GM12873 (cell line): ENCODE measurements at regions not wholly inside any gene's neighbourhood (a gene's known extent, or its start where the extent isn't known, plus 50 kb on each side); places are given as distances from the start of the nearest gene placed in this dataset.

Experiments
- TF ChIP-seq, protein P1 (sequence below): IDR thresholded peaks from 2 replicates; pipeline ENCODE4 v1.5.1; 2012; ENCODE audit warnings: low read depth, mild to moderate bottlenecking, moderate library complexity, low read length, control low read depth; ENCODE audit not compliant: insufficient read depth; ENCODE audit errors: missing control alignments

DNA sequence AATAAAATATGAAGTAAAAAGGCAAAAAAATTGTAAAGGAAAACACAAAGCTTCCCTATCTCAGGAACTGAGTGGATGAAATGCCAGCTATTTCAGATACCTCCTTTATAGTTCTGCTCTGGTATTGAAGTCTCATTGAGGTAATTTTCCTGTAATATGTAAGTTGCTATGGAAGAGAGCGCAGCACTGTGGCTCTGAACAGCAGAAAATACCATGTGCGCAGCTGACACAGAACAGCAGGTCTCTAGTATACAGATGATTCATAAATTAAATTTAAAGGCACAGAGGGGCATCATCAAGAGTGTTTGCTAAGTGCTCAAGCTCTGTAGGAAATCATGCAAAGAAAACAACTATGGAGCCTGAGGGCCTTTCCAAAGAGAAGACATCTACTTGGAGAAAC is 315.3 kb upstream of the CDH7 start:
- TF ChIP-seq, protein P1, sequence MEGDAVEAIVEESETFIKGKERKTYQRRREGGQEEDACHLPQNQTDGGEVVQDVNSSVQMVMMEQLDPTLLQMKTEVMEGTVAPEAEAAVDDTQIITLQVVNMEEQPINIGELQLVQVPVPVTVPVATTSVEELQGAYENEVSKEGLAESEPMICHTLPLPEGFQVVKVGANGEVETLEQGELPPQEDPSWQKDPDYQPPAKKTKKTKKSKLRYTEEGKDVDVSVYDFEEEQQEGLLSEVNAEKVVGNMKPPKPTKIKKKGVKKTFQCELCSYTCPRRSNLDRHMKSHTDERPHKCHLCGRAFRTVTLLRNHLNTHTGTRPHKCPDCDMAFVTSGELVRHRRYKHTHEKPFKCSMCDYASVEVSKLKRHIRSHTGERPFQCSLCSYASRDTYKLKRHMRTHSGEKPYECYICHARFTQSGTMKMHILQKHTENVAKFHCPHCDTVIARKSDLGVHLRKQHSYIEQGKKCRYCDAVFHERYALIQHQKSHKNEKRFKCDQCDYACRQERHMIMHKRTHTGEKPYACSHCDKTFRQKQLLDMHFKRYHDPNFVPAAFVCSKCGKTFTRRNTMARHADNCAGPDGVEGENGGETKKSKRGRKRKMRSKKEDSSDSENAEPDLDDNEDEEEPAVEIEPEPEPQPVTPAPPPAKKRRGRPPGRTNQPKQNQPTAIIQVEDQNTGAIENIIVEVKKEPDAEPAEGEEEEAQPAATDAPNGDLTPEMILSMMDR, result no peak

DNA sequence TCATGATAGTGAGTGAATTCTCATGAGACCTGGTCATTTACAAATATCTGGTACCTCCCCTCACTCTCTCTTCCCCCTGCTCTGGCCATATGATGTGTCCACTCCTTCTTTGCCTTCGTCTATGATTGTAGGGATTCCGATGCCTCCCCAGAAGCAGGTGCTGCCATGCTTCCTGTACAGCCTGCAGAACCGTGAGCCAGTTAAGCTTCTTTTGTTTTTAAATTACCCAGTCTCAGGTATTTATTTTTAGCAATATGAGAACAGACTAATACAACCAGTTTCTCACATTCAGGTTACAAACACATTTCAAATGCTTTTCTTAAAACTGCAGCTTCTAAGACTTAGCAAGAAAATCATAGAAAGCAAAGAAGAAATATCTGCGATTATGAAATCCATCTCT is 321.2 kb upstream of the CDH7 start:
- TF ChIP-seq, protein P1, result no peak

DNA sequence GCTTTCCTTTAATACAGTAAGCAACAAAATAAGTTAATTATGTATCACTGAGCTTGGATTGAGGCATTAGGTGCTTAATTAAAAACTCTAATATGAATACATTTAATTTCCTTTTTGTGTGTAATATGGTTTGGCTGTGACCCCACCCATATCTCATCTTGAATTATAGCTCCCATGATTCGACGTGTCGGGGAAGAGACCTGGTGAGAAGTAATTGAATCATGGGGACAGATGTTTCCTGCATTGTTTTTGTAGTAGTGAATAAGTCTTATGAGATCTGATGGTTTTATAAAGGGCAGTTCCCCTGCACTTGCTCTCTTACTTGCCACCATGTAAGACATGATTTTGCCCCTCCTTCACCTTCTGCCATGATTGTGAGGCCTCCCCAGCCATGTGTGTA is 325.4 kb upstream of the CDH7 start:
- TF ChIP-seq, protein P1, result no peak

DNA sequence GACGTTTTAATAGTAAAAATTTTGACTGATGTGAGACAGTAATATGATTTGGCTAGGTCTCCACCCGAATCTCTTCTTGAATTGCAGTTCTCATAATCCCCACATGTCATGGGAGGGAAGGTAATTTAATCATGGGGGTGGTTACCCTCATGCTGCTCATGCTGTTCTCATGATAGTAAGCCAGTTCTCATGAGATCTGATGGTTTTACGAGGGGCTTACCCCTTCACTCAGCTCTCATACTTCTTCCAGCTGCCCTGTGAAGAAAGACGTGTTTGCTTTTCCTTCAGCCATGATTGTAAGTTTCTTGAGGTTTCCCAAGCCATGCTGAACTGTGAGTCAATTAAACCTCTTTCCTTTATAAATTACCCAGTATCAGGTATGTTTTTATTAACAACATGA is 327.0 kb upstream of the CDH7 start:
- TF ChIP-seq, protein P1, result no peak

DNA sequence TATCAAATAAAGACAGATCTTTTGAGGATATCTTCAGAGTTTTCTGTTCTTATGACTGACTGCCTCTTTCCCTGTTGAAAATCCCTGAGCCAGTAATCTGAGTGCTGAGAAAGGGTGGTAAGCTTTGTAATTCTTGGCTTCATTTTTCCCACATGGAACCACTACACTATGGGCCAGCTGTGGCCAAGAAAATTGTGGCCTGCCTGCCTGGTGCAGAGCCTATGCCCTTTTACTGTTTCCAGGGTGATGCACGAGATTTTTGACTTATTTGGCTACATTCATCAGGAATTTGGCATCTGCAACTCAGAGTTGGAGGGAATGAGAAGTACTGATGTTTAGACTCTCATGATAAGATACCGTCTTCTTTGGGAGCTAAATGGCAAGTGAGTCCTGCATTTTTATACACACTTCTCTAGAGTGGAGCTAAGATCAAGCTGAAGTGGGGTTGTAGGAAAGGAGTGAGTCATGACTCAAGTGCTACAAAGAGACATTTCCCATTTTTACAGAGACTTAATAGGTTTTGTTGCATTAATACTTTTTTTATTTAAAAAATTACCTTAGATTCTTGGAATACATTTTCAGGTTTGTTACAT is 328.2 kb upstream of the CDH7 start:
- TF ChIP-seq, protein P1, result no peak

DNA sequence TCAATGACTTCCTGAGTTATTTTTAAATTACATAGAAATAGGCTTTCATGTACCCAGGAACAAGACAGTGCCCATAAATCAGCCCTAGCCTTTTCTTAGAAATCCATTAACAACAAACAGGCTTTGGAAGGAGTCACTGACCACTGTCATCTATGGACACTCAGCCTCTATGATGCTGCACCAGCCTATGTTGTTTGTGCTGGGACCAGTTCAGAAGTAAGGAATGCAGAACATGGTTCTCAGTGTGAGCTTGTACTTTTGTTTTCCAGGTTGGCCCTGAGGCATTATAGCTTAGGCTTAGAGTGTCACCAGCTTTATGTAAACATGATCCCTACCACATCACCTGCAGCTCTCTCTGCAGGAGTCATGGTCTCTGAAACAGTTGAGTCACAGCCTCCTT is 335.7 kb upstream of the CDH7 start:
- TF ChIP-seq, protein P1, result no peak

DNA sequence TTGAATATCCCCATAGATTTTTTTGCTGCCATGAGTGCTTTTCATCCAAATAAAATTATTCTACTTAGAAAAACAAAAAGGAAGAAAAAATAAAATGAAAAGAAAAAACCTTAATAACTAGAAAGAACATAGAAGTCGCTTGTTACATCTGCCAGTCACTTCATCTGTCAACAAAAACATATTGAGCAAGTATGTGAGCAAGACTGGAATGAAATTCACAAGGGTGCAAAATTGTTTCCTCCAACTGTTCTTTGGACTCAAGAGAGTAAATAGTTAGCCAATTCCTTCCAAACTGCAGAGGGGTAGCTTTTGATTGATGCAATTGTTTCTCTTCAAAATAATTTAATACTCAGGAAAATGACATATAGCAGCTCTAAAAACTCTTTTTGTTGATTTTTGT is 336.3 kb upstream of the CDH7 start:
- TF ChIP-seq, protein P1, result no peak

DNA sequence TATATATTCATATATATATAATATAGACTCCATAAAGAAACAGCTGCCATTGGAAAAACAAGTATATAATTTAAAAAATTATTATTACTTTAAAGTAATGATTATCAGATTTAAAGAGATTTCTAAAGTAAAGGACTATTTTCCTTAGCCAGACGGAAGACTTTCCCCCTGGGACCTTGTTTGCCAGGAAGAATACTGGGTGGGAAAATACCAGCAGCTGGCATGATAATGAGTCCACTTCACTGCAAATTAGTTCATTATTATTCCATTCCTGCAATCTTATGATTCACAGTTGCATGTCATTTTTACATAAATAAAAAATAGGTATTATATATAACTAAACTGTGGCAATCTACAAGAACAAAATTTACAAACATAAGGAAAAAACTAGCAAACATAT is 339.8 kb upstream of the CDH7 start:
- TF ChIP-seq, protein P1, result no peak
